Endothelial cell of umbilical vein (primary cell): ENCODE measurements at regions not wholly inside any gene's neighbourhood (a gene's known extent, or its start where the extent isn't known, plus 50 kb on each side); places are given as distances from the start of the nearest gene placed in this dataset.

ENCODE experiments used
- CTCF ChIP-seq, 2 donors: IDR thresholded peaks; 1 replicate in 1 of 2; 2 replicates in 1 of 2; pipeline ENCODE4 v1.5.1; 2011; ENCODE audit warnings: low read length in 2 of 2, mild to moderate bottlenecking in 2 of 2, moderate library complexity in 2 of 2, control low read depth in 1 of 2, inconsistent platforms in 1 of 2, low read depth in 1 of 2; ENCODE audit not compliant: insufficient read depth in 1 of 2; ENCODE audit errors: extremely low read depth in 1 of 2
- EZH2 ChIP-seq: IDR thresholded peaks from 2 replicates; pipeline ENCODE4 v1.6.1; 2012; ENCODE audit warnings: borderline replicate concordance, low read depth, mild to moderate bottlenecking, moderate library complexity, low read length, inconsistent platforms; ENCODE audit not compliant: severe bottlenecking
- GATA2 ChIP-seq: IDR thresholded peaks from 2 replicates; pipeline ENCODE4 v1.7.0; 2011; ENCODE audit warnings: low read depth, mild to moderate bottlenecking, moderate library complexity, mixed read lengths, low read length; ENCODE audit not compliant: insufficient read length, insufficient read depth
- JUN ChIP-seq: IDR thresholded peaks from 2 replicates; pipeline ENCODE4 v1.6.1; 2011; ENCODE audit warnings: borderline replicate concordance, low read depth; ENCODE audit not compliant: insufficient read length, insufficient read depth
- MAX ChIP-seq: IDR thresholded peaks from 2 replicates; pipeline ENCODE4 v1.6.1; 2011; ENCODE audit not compliant: insufficient read depth, insufficient read length
- MYC ChIP-seq: IDR thresholded peaks from one replicate; pipeline ENCODE4 v1.6.1; 2011; ENCODE audit warnings: mild to moderate bottlenecking, low read depth, low read length
- POLR2A ChIP-seq: IDR thresholded peaks from 2 replicates; pipeline ENCODE4 v1.6.1; 2012; ENCODE audit warnings: low read depth, mild to moderate bottlenecking, control low read depth, low read length
- POLR2AphosphoS5 ChIP-seq: IDR thresholded peaks from 2 replicates; pipeline ENCODE4 v1.6.1; 2012; ENCODE audit warnings: low read depth, mild to moderate bottlenecking, control low read depth, low read length, moderate library complexity; ENCODE audit not compliant: insufficient read depth

GRCh38 chr1:68976916-68977610 is 480.2 kb upstream of the DEPDC1 start:
- TF ChIP-seq EZH2 (no peak), CTCF (IDR thresholded peaks at IDR 0.05; ENCODE audit: extremely low read depth in 1 of 2, insufficient read depth in 1 of 2, low read depth in 1 of 2, low read length in 2 of 2) (no peak), POLR2A (no peak), POLR2AphosphoS5 (no peak), JUN (no peak), MAX (no peak), GATA2 (no peak), MYC (no peak)
